ENCODE measurements at regions not wholly inside any gene's neighbourhood (a gene's known extent, or its start where the extent isn't known, plus 50 kb on each side); places are given as distances from the start of the nearest gene placed in this dataset.

DNA sequence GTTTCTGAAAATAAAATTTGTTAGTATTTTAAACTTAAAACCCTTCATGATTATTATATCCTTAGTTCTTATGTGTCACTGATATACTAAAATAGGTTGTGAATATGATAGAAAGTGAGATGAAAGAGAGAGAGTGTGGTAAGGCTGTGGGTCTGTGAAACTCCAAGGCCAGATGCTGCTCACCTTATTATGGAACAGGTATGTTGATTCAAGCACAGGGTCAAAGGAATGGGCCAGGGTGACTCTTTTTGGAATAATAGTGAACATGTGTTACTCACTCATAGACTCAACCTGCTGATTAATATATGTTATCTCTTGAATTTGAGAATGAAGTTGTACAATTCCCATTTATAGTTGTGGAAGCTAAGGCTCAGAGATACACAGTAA lies 70.7 kb upstream of the FN1 start:
- DNase-seq (no peak), ATAC-seq (ENCODE audit: low read depth) (no peak)
- no peaks in the 10 kb centered on the region for H3K36me3 ChIP-seq (replicated peaks in 1 of 2; ENCODE audit: control extremely low read depth in 1 of 2, control insufficient read depth in 1 of 2, extremely low read depth in 1 of 2, insufficient read depth in 2 of 2, low read length in 1 of 2)
- ChIA-PET POLR2A (no interaction called here), CTCF (no interaction called here)
- no peaks in the 10 kb centered on the region for H3K4me1 ChIP-seq (ENCODE audit: control insufficient read depth in 2 of 2, insufficient read depth in 2 of 2, low read length in 2 of 2)
- intact Hi-C loops (cut with micrococcal nuclease): no loop called here
- Mint-ChIP-seq H3K27ac (no peak overlapping the region), H3K9me3 (ENCODE audit: insufficient read depth) (no peaks in the 10 kb centered on the region), H3K4me3 (no peak overlapping the region), H3K27me3 (peaks cover 6% of the 10 kb centered on the region), H3K4me1 (no peaks in the 10 kb centered on the region)
- H3K27me3 ChIP-seq (replicated peaks in 1 of 4; ENCODE audit: control extremely low read depth in 1 of 4, control insufficient read depth in 3 of 4, insufficient read depth in 4 of 4, low read length in 3 of 4): no peaks in the 10 kb centered on the region
- H3K4me3 ChIP-seq (ENCODE audit: control extremely low read depth in 1 of 5, extremely low read depth in 1 of 5, insufficient read depth in 1 of 5, low read depth in 2 of 5, low read length in 4 of 5): no peak overlapping the region
- H3K9me3 ChIP-seq (ENCODE audit: control extremely low read depth in 1 of 3, control insufficient read depth in 2 of 3, insufficient read depth in 1 of 3, low read length in 2 of 3): no peaks in the 10 kb centered on the region
- no peak overlapping the region for H3K9ac ChIP-seq (ENCODE audit: low read length)
- no peaks in the 10 kb centered on the region for H4K20me1 ChIP-seq (ENCODE audit: control insufficient read depth, insufficient read depth, low read length, poor library complexity, severe bottlenecking)
- H2AFZ ChIP-seq (ENCODE audit: insufficient read depth, low read depth, low read length, poor library complexity, severe bottlenecking): no peak overlapping the region
- no peak overlapping the region for H3K4me2 ChIP-seq (replicated peaks; ENCODE audit: low read depth, low read length, poor library complexity, severe bottlenecking)
- no peaks in the 10 kb centered on the region for H3K79me2 ChIP-seq (ENCODE audit: control insufficient read depth, insufficient read depth, low read length)
- no peak overlapping the region for H3K27ac ChIP-seq (ENCODE audit: low read length in 2 of 2)
- TF ChIP-seq, protein P1, sequence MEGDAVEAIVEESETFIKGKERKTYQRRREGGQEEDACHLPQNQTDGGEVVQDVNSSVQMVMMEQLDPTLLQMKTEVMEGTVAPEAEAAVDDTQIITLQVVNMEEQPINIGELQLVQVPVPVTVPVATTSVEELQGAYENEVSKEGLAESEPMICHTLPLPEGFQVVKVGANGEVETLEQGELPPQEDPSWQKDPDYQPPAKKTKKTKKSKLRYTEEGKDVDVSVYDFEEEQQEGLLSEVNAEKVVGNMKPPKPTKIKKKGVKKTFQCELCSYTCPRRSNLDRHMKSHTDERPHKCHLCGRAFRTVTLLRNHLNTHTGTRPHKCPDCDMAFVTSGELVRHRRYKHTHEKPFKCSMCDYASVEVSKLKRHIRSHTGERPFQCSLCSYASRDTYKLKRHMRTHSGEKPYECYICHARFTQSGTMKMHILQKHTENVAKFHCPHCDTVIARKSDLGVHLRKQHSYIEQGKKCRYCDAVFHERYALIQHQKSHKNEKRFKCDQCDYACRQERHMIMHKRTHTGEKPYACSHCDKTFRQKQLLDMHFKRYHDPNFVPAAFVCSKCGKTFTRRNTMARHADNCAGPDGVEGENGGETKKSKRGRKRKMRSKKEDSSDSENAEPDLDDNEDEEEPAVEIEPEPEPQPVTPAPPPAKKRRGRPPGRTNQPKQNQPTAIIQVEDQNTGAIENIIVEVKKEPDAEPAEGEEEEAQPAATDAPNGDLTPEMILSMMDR (IDR thresholded peaks at IDR 0.05): no peak

DNA sequence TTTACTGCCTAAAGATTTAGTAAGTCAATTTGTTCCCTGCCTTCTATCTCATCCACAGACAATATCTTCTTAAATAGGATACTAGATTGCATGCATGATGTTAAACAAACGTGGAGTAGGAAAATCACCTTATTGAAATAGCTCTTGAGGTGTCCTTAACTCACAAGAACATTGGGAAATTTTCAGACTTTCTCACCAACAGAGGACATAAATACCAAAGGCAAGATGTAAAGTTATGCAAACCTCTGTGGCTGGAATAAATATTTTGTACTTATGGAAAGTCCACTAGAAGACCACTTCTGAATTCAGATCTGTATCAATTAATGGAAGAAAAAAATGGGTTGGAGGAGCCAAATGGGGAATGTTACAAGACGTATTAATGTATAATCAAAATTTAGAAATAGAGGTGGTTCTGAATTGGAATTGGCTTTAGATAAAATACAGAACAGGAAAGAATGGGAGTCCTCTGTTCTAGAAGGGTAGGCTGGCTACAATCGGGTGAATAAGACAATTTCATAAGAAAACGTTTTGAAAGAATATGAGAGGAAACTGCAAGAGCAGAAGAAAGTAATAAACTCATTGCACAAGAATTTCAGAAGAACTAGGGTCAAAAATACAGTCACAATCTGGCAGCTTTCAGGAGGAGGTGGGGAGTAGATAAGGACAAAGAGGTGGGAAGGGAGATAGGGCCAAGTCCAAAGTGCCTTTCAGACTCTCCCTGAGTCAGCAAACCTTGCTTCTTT lies 69.3 kb upstream of the FN1 start:
- 80% methylated on average over 1 of the region's 4 CpGs for WGBS (ENCODE audit: insufficient coverage)
- Histone ChIP-seq H3K9ac (ENCODE audit: low read length) (no peak overlapping the region), H4K20me1 (ENCODE audit: control insufficient read depth, insufficient read depth, low read length, poor library complexity, severe bottlenecking) (no peaks in the 10 kb centered on the region), H3K36me3 (replicated peaks in 1 of 2; ENCODE audit: control extremely low read depth in 1 of 2, control insufficient read depth in 1 of 2, extremely low read depth in 1 of 2, insufficient read depth in 2 of 2, low read length in 1 of 2) (no peaks in the 10 kb centered on the region), H3K4me1 (ENCODE audit: control insufficient read depth in 2 of 2, insufficient read depth in 2 of 2, low read length in 2 of 2) (no peaks in the 10 kb centered on the region), H3K4me3 (ENCODE audit: control extremely low read depth in 1 of 5, extremely low read depth in 1 of 5, insufficient read depth in 1 of 5, low read depth in 2 of 5, low read length in 4 of 5) (no peak overlapping the region), H3K27ac (ENCODE audit: low read length in 2 of 2) (no peak overlapping the region), H2AFZ (ENCODE audit: insufficient read depth, low read depth, low read length, poor library complexity, severe bottlenecking) (no peak overlapping the region), H3K9me3 (ENCODE audit: control extremely low read depth in 1 of 3, control insufficient read depth in 2 of 3, insufficient read depth in 1 of 3, low read length in 2 of 3) (no peaks in the 10 kb centered on the region), H3K4me2 (replicated peaks; ENCODE audit: low read depth, low read length, poor library complexity, severe bottlenecking) (no peak overlapping the region), H3K79me2 (ENCODE audit: control insufficient read depth, insufficient read depth, low read length) (no peaks in the 10 kb centered on the region), H3K27me3 (replicated peaks in 1 of 4; ENCODE audit: control extremely low read depth in 1 of 4, control insufficient read depth in 3 of 4, insufficient read depth in 4 of 4, low read length in 3 of 4) (no peaks in the 10 kb centered on the region)
- no peaks in the 10 kb centered on the region for H3K9me3 Mint-ChIP-seq (ENCODE audit: insufficient read depth)
- TF ChIP-seq, protein P1 (IDR thresholded peaks at IDR 0.05): no peak
- TF ChIP-seq EZH2 (IDR thresholded peaks at IDR 0.05; ENCODE audit: borderline replicate concordance, insufficient read depth, low read depth, low read length, poor library complexity, severe bottlenecking): no peak
- ChIA-PET POLR2A (no interaction called here), CTCF (no interaction called here)
- intact Hi-C loops (cut with micrococcal nuclease): no loop called here
- DNase-seq (no peak), ATAC-seq (ENCODE audit: low read depth) (no peak)
- H3K4me1 Mint-ChIP-seq: no peaks in the 10 kb centered on the region
- H3K4me3 Mint-ChIP-seq: no peak overlapping the region
- H3K27ac Mint-ChIP-seq: no peak overlapping the region
- peaks cover 6% of the 10 kb centered on the region for H3K27me3 Mint-ChIP-seq
